GM21423 (cell line): ENCODE measurements at regions not wholly inside any gene's neighbourhood (a gene's known extent, or its start where the extent isn't known, plus 50 kb on each side); places are given as distances from the start of the nearest gene placed in this dataset.
"Not testable (repeated sequence)": the region's sequence is repeated elsewhere in the genome, so short reads cannot be mapped to it uniquely, and the experiment has no call there.

Experiments used
- ATAC-seq: cut with Tn5 transposase; IDR thresholded peaks from one replicate; pipeline ENCODE4 v1.9.1; 2021; ENCODE audit warnings: mild to moderate bottlenecking, moderate library complexity; ENCODE audit not compliant: unreplicated experiment

DNA sequence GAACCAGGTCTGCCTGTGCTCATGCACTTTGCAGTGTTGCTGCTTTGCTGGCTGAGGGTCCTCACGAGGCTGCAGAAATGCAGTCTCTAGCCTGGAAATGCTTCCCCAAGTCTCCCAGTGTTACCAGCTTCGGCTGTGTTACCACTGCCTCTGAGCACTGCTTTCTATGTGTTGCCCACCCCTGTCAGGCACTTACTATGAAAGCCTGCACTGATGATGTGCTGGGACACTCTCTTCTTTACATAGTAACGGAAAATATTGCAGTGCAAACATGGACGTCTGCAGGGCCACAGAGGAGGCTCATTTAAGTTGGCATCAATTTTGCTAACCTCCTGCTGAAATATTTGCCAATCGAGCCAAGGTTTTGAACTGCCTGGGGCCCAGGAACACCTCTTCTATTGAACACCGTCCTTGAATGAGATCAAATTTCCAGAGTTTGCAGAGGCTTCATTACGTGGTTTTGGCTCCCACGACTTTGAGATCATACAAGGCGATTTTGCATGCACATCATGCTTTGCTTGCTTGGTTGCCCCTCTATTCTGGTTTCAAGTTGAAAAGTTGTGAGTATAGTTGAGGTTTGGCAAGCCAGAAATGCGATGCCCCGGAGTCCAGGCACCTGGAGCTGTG is 404.7 kb upstream of the PODXL start:
- no peak for ATAC-seq

DNA sequence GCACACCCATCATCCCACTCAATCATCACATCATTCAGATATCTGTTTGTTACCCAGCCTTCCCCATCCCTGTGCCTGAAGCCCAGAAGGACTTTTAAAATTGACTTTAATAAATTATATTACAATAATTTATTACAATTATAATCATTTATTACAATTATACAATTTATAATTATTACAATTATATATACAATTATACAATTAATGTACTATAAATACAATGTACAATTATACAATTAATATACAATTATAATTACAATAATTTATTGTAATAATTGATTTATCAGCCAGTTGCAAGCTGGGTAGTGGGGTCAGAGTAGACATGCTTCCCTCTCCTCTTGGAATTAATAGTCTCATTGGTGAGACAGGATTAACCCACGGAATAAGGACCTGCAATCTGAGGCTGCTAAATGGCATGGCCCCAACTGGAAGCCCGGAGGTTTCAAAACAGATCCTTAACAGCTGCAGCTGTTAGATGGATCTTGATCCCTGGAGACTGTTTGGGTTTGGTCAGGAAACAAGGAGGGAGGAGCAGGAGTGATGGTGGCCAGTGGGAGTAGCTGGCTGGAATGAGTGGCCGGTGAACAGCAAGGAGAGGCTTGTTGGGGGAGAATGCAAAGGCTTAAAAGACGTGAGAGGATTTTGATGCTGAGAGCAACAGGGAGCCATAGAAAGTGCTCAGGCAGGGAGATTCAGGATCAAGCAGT is 402.8 kb upstream of the PODXL start:
- ATAC-seq: no peak

DNA sequence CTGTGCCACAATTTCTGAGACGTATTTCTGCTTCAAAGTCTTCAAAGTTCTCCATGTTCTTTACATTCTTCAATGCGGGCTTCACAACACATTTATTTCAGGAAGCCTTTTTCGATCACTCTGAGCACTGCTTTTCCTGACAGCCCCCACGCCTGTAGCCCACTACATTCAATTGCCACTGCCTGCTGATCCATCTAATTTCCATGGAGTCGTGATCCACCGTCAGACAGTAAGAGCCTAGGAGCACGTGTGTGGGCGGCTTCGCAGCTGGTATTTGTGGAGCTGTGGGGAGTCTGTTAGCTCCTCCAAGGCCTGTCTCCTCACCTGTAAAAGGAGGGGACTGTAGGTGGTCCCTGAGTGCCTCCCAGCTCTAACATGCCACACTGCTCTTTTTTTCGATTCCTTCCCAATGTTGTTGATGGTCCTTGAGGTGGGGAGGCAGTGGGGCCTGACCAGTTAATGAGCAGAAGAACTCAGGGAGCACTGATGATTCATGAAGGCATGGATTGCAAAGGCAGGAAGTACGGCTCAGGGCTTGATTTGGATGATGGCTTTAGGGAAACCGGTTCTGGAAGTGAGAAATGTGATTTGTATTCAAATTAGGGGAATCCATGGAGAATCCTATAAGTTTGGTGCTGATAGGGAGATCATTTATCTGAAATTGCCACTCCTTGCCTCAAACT is 401.1 kb upstream of the PODXL start:
- ATAC-seq: no peak

DNA sequence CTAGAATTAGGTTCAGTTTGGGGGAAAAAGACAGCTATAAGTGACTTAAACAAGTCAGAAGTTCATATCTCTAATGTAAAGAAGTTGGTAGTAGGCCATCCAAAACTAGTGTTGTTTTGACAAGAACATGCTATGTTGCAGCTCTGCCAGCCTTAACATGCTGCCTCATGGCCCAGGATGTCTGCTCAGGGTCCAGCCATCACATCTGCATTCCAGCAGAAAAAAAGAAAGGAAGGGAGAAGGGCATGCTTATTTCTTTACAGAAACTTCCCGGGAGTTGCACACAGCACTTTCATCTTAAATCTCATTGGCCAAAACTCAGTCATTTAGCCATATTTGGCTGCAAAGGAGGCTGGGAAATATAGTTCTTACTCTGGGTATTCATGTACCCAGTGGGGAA is 400.4 kb upstream of the PODXL start:
- ATAC-seq: no peak

DNA sequence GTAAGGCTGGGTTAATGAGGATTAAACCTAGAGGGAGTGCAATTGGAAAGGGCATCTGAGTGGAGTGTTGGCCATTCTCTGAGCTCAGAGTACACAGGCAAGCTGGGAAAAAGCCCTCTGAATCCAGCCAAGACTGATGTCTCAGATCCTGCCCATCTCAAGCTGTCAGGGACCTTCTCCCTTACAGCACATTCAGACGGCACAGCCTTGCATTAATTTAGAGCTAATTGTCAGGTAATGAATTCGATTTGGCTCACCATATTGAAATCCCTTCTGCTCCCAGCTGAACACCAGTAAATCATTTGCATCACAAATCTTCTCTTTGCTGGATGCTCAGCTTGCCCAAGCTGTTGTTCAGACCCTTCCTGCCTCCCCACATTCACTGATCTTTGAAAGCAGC is 399.3 kb upstream of the PODXL start:
- ATAC-seq: no peak

- no peak for ATAC-seq
These were observed 396.8 kb upstream of the PODXL start for GRCh38 chr7:131953184-131953583.

DNA sequence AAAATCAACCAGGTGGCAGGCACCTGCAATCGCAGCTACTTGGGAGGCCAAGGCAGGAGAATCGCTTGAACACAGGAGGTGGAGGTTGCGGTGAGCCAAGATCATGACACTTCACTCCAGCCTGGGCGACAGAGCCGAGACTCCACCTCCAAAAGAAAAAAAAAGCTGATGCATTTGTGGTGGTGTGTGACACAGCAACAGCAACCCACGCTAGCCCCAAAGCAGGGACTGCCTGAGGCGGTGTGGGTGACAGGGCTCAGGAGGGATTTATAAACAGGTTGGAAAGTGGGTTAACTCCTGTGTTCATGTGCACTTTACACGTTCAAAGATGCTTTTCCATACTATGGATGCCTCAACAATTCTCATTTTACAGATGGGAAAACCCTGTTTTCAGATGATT is 395.9 kb upstream of the PODXL start:
- ATAC-seq: no peak

- ATAC-seq: no peak
These were observed 394.3 kb upstream of the PODXL start for GRCh38 chr7:131950758-131951157.

- ATAC-seq: no peak
These were observed 393.2 kb upstream of the PODXL start for GRCh38 chr7:131949659-131950058.

GRCh38 chr7:131948434-131949053 is 392.1 kb upstream of the PODXL start:
- no peak for ATAC-seq

- no peak for ATAC-seq
These were observed 391.2 kb upstream of the PODXL start for GRCh38 chr7:131947661-131948060.

DNA sequence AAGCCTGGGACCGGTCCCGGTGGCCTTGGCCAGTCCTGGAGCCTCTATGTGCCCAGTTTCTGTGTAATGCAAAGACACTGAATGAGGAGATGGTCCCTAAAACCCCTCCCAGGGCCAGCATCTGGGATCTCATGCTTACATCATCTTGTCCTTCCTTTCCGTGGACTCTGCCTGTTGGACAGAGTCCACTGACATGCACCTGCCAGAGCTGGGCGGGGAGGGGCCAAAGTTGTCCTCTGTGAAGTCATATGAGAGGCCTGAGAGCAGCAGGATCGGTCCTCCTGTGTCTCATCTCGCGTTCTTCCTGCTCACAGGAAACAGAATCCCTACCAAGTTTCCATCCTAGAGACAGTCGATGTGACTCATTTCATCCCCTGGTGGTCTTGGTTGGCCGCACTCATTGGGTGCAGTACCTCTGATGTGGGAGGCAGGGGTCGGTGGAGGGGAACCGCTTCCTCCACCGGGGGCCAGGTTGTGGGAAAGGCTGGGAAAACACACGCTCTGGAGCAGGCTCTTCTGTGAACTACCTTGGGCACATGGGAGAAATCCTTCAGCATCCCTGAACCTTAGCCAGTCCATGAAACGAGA is 389.6 kb upstream of the PODXL start:
- no peak for ATAC-seq

DNA sequence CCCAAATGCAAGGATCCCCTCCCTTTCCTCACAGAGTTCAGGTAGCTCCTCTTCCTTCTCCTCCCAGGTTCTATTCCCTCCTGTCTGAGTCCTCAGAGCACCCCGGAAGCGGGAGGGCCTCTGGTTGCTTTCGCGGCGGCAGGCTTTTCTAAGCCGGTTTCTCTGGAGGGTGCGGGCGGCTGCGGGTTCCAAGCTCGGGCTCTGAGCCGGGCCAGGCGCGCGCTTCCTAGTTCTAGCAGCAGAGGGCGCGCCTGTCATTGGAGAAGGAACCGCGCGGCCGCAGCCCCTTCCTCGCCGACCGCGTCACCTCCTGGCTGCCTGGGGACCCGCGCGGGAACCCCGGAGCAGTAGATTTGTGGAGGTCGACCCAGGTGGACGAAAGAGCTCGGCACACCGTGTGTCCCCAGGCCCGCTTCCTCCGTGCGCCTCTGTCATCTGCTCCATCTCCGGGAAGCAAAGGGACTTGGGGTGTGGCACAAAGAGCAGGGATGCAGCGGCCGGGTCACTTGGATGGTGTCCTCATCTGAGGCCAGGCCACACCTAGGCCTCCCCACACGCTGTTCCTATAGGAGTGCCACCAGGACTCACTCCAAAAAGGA is 389.0 kb upstream of the PODXL start:
- no peak for ATAC-seq

GRCh38 chr7:131944556-131945069 is 388.2 kb upstream of the PODXL start:
- ATAC-seq: no peak

GRCh38 chr7:131943646-131944045 is 387.2 kb upstream of the PODXL start:
- no peak for ATAC-seq

- no peak for ATAC-seq
These were observed 386.8 kb upstream of the PODXL start for GRCh38 chr7:131943211-131943610.

DNA sequence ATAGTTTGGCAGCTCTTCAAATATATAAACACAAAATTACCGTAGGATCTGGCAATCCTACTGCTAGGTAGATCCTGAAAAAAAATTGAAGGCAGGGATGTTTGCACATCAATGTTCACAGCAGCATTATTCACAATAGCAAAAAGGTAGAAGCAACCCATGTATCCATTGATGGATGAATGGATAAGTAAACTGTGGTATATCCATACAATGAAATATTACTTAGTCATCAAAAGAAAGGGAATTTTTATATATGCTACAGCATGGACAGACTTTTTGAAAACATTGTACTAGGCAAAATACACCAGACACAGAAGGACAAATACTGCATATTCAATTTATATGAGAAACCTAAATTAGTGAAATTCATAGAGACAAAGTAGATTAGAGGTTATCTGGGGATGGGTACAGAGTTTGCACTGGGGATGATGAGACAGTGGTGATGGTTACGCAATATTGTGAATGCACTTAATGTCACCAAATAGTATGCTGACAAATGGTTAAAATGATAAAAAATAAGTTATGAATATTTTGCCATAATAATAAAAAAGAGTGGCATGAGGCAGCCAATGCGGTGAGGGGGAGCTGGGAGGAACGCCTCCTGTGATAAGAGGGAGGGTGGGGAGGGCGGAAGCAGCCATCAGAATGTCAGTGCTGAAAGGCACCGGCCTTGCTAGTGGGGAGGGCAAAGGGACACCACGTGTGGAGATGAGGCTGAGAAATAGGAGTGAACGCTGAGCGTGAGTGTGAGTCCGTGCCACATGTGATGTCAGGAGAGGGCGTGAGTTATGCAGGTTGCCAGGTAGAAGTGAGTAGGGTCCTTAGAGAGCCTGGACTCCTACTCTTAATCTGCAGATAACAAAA is 386.1 kb upstream of the PODXL start:
- ATAC-seq: no peak

DNA sequence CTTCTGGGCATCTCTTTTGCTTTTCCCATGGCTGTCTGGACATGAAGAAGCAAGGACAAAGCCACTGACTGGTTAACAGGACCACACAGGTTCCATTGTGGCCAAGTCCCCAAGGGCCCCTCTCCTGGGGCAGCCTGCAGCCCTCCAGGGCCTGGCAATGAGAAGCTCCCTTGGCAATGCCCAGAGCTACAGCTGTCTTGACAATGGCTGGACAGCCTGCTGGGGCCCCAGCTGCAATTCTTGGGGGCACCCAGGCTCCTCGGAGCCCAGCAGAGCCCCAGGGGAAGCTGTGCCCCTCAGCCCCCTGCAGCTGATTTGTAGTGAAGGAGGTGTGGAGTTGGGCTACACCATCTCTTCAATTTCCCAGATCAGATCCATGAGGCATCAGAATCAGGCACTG is 384.9 kb upstream of the PODXL start:
- no peak for ATAC-seq

GRCh38 chr7:131940621-131941165 is 384.3 kb upstream of the PODXL start:
- ATAC-seq: no peak

GRCh38 chr7:131938788-131939187 is 382.4 kb upstream of the PODXL start:
- not testable (repeated sequence) for ATAC-seq
